H4 (cell line): ENCODE measurements at regions not wholly inside any gene's neighbourhood (a gene's known extent, or its start where the extent isn't known, plus 50 kb on each side); places are given as distances from the start of the nearest gene placed in this dataset.
"Not testable (repeated sequence)": the region's sequence is repeated elsewhere in the genome, so short reads cannot be mapped to it uniquely, and the experiment has no call there.

Source experiments
- DNase-seq: peaks from one replicate; pipeline ENCODE4 v3.0.0-alpha.2; 2015; ENCODE audit warnings: low spot score

DNA sequence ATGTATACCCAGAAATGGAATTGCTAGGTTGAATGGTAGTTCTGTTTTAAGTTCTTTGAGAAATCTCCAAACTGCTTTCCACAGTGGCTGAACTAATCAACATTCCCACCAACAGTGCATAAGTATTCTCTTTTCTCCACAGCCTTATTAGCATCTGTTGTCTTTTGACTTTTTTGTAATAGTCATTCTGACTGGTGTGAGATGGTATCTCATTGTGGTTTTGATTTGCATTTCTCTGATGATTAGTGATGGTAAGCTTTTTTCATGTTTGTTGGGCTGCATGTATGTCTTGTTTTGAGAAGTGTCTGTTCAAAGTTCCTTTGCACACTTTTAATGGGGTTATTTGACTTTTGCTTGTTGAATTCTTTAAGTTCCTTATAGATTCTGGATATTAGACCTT, 52.4 kb upstream of the EHHADH start:
- DNase-seq, result not testable (repeated sequence)

- no peak for DNase-seq
Measured at GRCh38 chr3:185306847-185307246, 53.0 kb upstream of the EHHADH start.

- DNase-seq, result peak; percentile 57
Measured at GRCh38 chr3:185308126-185308754, 54.4 kb upstream of the EHHADH start.

DNA sequence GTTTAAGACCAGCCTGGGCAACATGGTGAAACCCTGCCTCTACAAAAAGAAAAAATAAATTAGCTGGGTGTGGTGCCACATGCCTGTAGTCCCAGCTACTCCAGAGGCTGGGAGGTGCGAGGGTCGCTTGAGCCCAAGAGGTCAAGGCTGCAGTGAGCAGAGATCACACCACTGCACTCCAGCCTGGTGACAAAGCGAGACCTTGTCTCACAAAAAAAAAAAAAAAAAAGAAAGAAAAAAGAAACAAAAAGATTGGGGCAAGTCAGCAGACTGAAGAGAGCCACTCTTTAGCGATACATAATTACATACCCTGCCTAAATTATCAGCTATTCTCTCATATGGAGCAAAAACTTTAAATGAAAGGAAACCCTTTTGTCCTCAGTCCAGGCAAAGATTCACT, 53.6 kb upstream of the MAP3K13 start:
- DNase-seq, result no peak

- DNase-seq, result no peak
Measured at GRCh38 chr3:185309795-185310194, 53.1 kb upstream of the MAP3K13 start.

- DNase-seq, result no peak
Measured at GRCh38 chr3:185311991-185312390, 50.9 kb upstream of the MAP3K13 start.
